Activated CD8-positive, alpha-beta memory T cell treated with anti-CD3 and anti-CD28 coated beads, Interleukin-2, amount 50 U/mL, for 1 hour (primary cell): ENCODE measurements at regions not wholly inside any gene's neighbourhood (a gene's known extent, or its start where the extent isn't known, plus 50 kb on each side); places are given as distances from the start of the nearest gene placed in this dataset.
"Not testable (repeated sequence)": the region's sequence is repeated elsewhere in the genome, so short reads cannot be mapped to it uniquely, and the experiment has no call there.

Experiments used
- DNase-seq: peaks from one replicate; pipeline ENCODE4 v3.0.0-alpha.2; 2020; ENCODE audit errors: extremely low read depth

GRCh38 chr5:108587821-108588220 lies 159.9 kb upstream of the FER start:
- no peak for DNase-seq

- DNase-seq, result no peak
Observed at GRCh38 chr5:108581026-108581425, 166.7 kb upstream of the FER start.

GRCh38 chr5:108579236-108579635 lies 168.5 kb upstream of the FER start:
- no peak for DNase-seq

- DNase-seq, result no peak
Observed at GRCh38 chr5:108578791-108579190, 168.9 kb upstream of the FER start.

- DNase-seq, result no peak
Observed at GRCh38 chr5:108567429-108567828, 180.3 kb upstream of the FER start.

GRCh38 chr5:108564441-108564840 lies 182.5 kb upstream of the FBXL17 start:
- no peak for DNase-seq

- no peak for DNase-seq
Observed at GRCh38 chr5:108562205-108562454, 180.2 kb upstream of the FBXL17 start.

- DNase-seq, result no peak
Observed at GRCh38 chr5:108561416-108562204, 179.7 kb upstream of the FBXL17 start.

- DNase-seq, result no peak
Observed at GRCh38 chr5:108560581-108560980, 178.7 kb upstream of the FBXL17 start.

GRCh38 chr5:108560166-108560565 lies 178.3 kb upstream of the FBXL17 start:
- DNase-seq, result no peak

- not testable (repeated sequence) for DNase-seq
Observed at GRCh38 chr5:108558840-108559239, 176.9 kb upstream of the FBXL17 start.

GRCh38 chr5:108558142-108558541 lies 176.2 kb upstream of the FBXL17 start:
- not testable (repeated sequence) for DNase-seq

- DNase-seq, result no peak
Observed at GRCh38 chr5:108557686-108558085, 175.8 kb upstream of the FBXL17 start.

GRCh38 chr5:108556441-108557145 lies 174.7 kb upstream of the FBXL17 start:
- DNase-seq, result no peak

- DNase-seq, result no peak
Observed at GRCh38 chr5:108548684-108549596, 167.0 kb upstream of the FBXL17 start.

- no peak for DNase-seq
Observed at GRCh38 chr5:108546939-108547338, 165.0 kb upstream of the FBXL17 start.

- no peak for DNase-seq
Observed at GRCh38 chr5:108545301-108545700, 163.4 kb upstream of the FBXL17 start.

- no peak for DNase-seq
Observed at GRCh38 chr5:108543486-108543885, 161.6 kb upstream of the FBXL17 start.

- no peak for DNase-seq
Observed at GRCh38 chr5:108541836-108542235, 159.9 kb upstream of the FBXL17 start.

GRCh38 chr5:108536321-108536720 lies 154.4 kb upstream of the FBXL17 start:
- DNase-seq, result no peak

- not testable (repeated sequence) for DNase-seq
Observed at GRCh38 chr5:108532129-108532445, 150.2 kb upstream of the FBXL17 start.

GRCh38 chr5:108531367-108532128 lies 149.7 kb upstream of the FBXL17 start:
- no peak for DNase-seq
